ENCODE measurements at regions not wholly inside any gene's neighbourhood (a gene's known extent, or its start where the extent isn't known, plus 50 kb on each side); places are given as distances from the start of the nearest gene placed in this dataset.

- no peak for TF ChIP-seq CTCF (IDR thresholded peaks at IDR 0.05)
- no peak for TF ChIP-seq POLR2A (IDR thresholded peaks at IDR 0.05)
- TF ChIP-seq POLR2AphosphoS5 (IDR thresholded peaks at IDR 0.05): no peak
Observed at GRCh38 chrX:67415937-67416336, 127.9 kb upstream of the AR start.

Measured in breast epithelium (tissue), 3 donors.